Stimulated activated CD4-positive, alpha-beta T cell treated with anti-CD3 and anti-CD28 coated beads, Interleukin-1b, Interleukin-23, amount 100 ng/mL, for 4 hours (primary cell): ENCODE measurements at regions not wholly inside any gene's neighbourhood (a gene's known extent, or its start where the extent isn't known, plus 50 kb on each side); places are given as distances from the start of the nearest gene placed in this dataset.
"Not testable (repeated sequence)": the region's sequence is repeated elsewhere in the genome, so short reads cannot be mapped to it uniquely, and the experiment has no call there.

Source experiments
- DNase-seq, 2 donors: peaks; one replicate each; pipeline ENCODE4 v3.0.0-alpha.2; 2020; ENCODE audit warnings: low read depth in 2 of 2

- DNase-seq, result no peak
Observed at GRCh38 chr2:19201911-19202462, 156.4 kb downstream of the OSR1 start.

GRCh38 chr2:19198381-19198780, 160.0 kb downstream of the OSR1 start:
- no peak for DNase-seq

- DNase-seq, result no peak
Observed at GRCh38 chr2:19195661-19196060, 162.8 kb downstream of the OSR1 start.

- no peak for DNase-seq
Observed at GRCh38 chr2:19189391-19189790, 169.0 kb downstream of the OSR1 start.

- DNase-seq, result no peak
Observed at GRCh38 chr2:19187323-19188020, 171.0 kb downstream of the OSR1 start.

- no peak for DNase-seq
Observed at GRCh38 chr2:19185086-19185485, 173.3 kb downstream of the OSR1 start.

GRCh38 chr2:19178175-19178574, 180.2 kb downstream of the OSR1 start:
- no peak for DNase-seq

- DNase-seq, result no peak
Observed at GRCh38 chr2:19176977-19177376, 181.4 kb downstream of the OSR1 start.

GRCh38 chr2:19176172-19176852, 182.1 kb downstream of the OSR1 start:
- DNase-seq, result no peak

GRCh38 chr2:19174176-19174575, 184.2 kb downstream of the OSR1 start:
- DNase-seq, result no peak

- no peak for DNase-seq
Observed at GRCh38 chr2:19171409-19171808, 187.0 kb downstream of the OSR1 start.

GRCh38 chr2:19169134-19169768, 189.2 kb downstream of the OSR1 start:
- DNase-seq, result no peak

- not testable (repeated sequence) for DNase-seq
Observed at GRCh38 chr2:19164099-19164498, 194.3 kb downstream of the OSR1 start.

GRCh38 chr2:19158896-19159295, 199.5 kb downstream of the OSR1 start:
- no peak for DNase-seq

GRCh38 chr2:19158211-19158610, 200.2 kb downstream of the OSR1 start:
- no peak for DNase-seq

- no peak for DNase-seq
Observed at GRCh38 chr2:19156646-19157045, 201.8 kb downstream of the OSR1 start.

GRCh38 chr2:19150726-19151125, 207.7 kb downstream of the OSR1 start:
- DNase-seq, result no peak

- DNase-seq, result no peak
Observed at GRCh38 chr2:19146867-19147266, 211.6 kb downstream of the OSR1 start.

- DNase-seq, result no peak
Observed at GRCh38 chr2:19141234-19142004, 217.0 kb downstream of the OSR1 start.

GRCh38 chr2:19140463-19141208, 217.8 kb downstream of the OSR1 start:
- no peak for DNase-seq

- DNase-seq, result no peak
Observed at GRCh38 chr2:19139386-19139785, 219.0 kb downstream of the OSR1 start.
